ENCODE measurements at regions not wholly inside any gene's neighbourhood (a gene's known extent, or its start where the extent isn't known, plus 50 kb on each side); places are given as distances from the start of the nearest gene placed in this dataset.
"Not testable (repeated sequence)": the region's sequence is repeated elsewhere in the genome, so short reads cannot be mapped to it uniquely, and the experiment has no call there.

GRCh38 chr5:30287890-30288289 lies 905.6 kb upstream of the CDH6 start:
- in situ Hi-C loops (cut with HindIII; ENCODE audit: low sequenced_read_pairs): no loop called here

GRCh38 chr5:30279237-30279636 lies 914.2 kb upstream of the CDH6 start:
- in situ Hi-C loops (cut with HindIII; ENCODE audit: low sequenced_read_pairs): no loop called here

- in situ Hi-C loops (cut with HindIII; ENCODE audit: low sequenced_read_pairs): no loop called here
These were observed 926.5 kb upstream of the CDH6 start for GRCh38 chr5:30267026-30267425.

- in situ Hi-C loops (cut with HindIII; ENCODE audit: low sequenced_read_pairs): no loop called here
These were observed 954.0 kb upstream of the CDH6 start for GRCh38 chr5:30239331-30240022.

- in situ Hi-C loops (cut with HindIII; ENCODE audit: low sequenced_read_pairs): no loop called here
These were observed 956.3 kb upstream of the CDH6 start for GRCh38 chr5:30237189-30237588.

- in situ Hi-C loops (cut with HindIII; ENCODE audit: low sequenced_read_pairs): no loop called here
These were observed 983.7 kb upstream of the CDH6 start for GRCh38 chr5:30209755-30210154.

GRCh38 chr5:30197662-30198061 lies 995.8 kb upstream of the CDH6 start:
- in situ Hi-C loops (cut with HindIII; ENCODE audit: low sequenced_read_pairs): no loop called here

GRCh38 chr5:30195036-30195435 lies 998.5 kb upstream of the CDH6 start:
- in situ Hi-C loops (cut with HindIII; ENCODE audit: low sequenced_read_pairs): no loop called here

GRCh38 chr5:30194595-30194994 lies 998.9 kb upstream of the CDH6 start:
- in situ Hi-C loops (cut with HindIII; ENCODE audit: low sequenced_read_pairs): no loop called here

GRCh38 chr5:30183795-30184194 lies 1009.7 kb upstream of the CDH6 start:
- in situ Hi-C loops (cut with HindIII; ENCODE audit: low sequenced_read_pairs): no loop called here

- in situ Hi-C loops (cut with HindIII; ENCODE audit: low sequenced_read_pairs): no loop called here
These were observed 1037.3 kb upstream of the CDH6 start for GRCh38 chr5:30156156-30156555.

- in situ Hi-C loops (cut with HindIII; ENCODE audit: low sequenced_read_pairs): no loop called here
These were observed 1041.1 kb upstream of the CDH6 start for GRCh38 chr5:30152431-30152830.

GRCh38 chr5:30150231-30150630 lies 1043.3 kb upstream of the CDH6 start:
- in situ Hi-C loops (cut with HindIII; ENCODE audit: low sequenced_read_pairs): no loop called here

GRCh38 chr5:30149526-30149925 lies 1044.0 kb upstream of the CDH6 start:
- in situ Hi-C loops (cut with HindIII; ENCODE audit: low sequenced_read_pairs): no loop called here

GRCh38 chr5:30147976-30148375 lies 1045.5 kb upstream of the CDH6 start:
- in situ Hi-C loops (cut with HindIII; ENCODE audit: low sequenced_read_pairs): no loop called here

GRCh38 chr5:30144059-30144458 lies 1049.4 kb upstream of the CDH6 start:
- in situ Hi-C loops (cut with HindIII; ENCODE audit: low sequenced_read_pairs): not testable (repeated sequence)

GRCh38 chr5:30142432-30142831 lies 1051.1 kb upstream of the CDH6 start:
- in situ Hi-C loops (cut with HindIII; ENCODE audit: low sequenced_read_pairs): no loop called here

GRCh38 chr5:30121043-30121442 lies 1072.4 kb upstream of the CDH6 start:
- in situ Hi-C loops (cut with HindIII; ENCODE audit: low sequenced_read_pairs): no loop called here

GRCh38 chr5:30117135-30117534 lies 1076.4 kb upstream of the CDH6 start:
- in situ Hi-C loops (cut with HindIII; ENCODE audit: low sequenced_read_pairs): no loop called here

- in situ Hi-C loops (cut with HindIII; ENCODE audit: low sequenced_read_pairs): no loop called here
These were observed 1079.9 kb upstream of the CDH6 start for GRCh38 chr5:30113542-30113941.

GRCh38 chr5:30112867-30113266 lies 1080.6 kb upstream of the CDH6 start:
- in situ Hi-C loops (cut with HindIII; ENCODE audit: low sequenced_read_pairs): no loop called here

GRCh38 chr5:30108051-30108450 lies 1085.4 kb upstream of the CDH6 start:
- in situ Hi-C loops (cut with HindIII; ENCODE audit: low sequenced_read_pairs): no loop called here

GRCh38 chr5:30106596-30106995 lies 1086.9 kb upstream of the CDH6 start:
- in situ Hi-C loops (cut with HindIII; ENCODE audit: low sequenced_read_pairs): no loop called here
